Psoas muscle (tissue), 7 donors: ENCODE measurements at regions not wholly inside any gene's neighbourhood (a gene's known extent, or its start where the extent isn't known, plus 50 kb on each side); places are given as distances from the start of the nearest gene placed in this dataset.

Experiments used
- ATAC-seq, 4 donors: fragments of 200-7000 bp; cut with Tn5 transposase; one replicate each; pipeline ENCODE4 v1.9.1; 2020; ENCODE audit warnings: moderate library complexity in 3 of 4, mild to moderate bottlenecking in 2 of 4
- DNase-seq, 2 donors: peaks; one replicate each; pipeline ENCODE4 v3.0.0-alpha.2; 2020
- H3K27ac ChIP-seq: fragments of 200-600 bp; one replicate; pipeline ENCODE4 v1.8.0; 2022
- H3K27me3 ChIP-seq, 3 donors: fragments of 200-600 bp in 1 of 3; one replicate each; pipeline versions ENCODE4 v1.6.1 to v1.8.0; 2013 to 2022; ENCODE audit warnings: low read length in 2 of 3, mild to moderate bottlenecking in 2 of 3, moderate library complexity in 1 of 3; ENCODE audit not compliant: insufficient read depth in 3 of 3
- H3K36me3 ChIP-seq, 2 donors: fragments of 200-600 bp in 1 of 2; one replicate each; pipeline versions ENCODE4 v1.6.1 to v1.8.0; 2013 to 2022; ENCODE audit warnings: low read depth in 1 of 2, mild to moderate bottlenecking in 1 of 2, moderate library complexity in 1 of 2; ENCODE audit not compliant: insufficient read depth in 1 of 2
- H3K4me1 ChIP-seq: fragments of 200-600 bp; one replicate; pipeline ENCODE4 v1.8.0; 2022
- H3K4me3 ChIP-seq: fragments of 200-600 bp; one replicate; pipeline ENCODE4 v1.8.0; 2022; ENCODE audit warnings: mild to moderate bottlenecking
- H3K9me3 ChIP-seq: fragments of 200-600 bp; one replicate; pipeline ENCODE4 v1.8.0; 2022
- WGBS, 3 donors: extraction: QIAGEN DNeasy Blood & Tissue Kit; methylation state at CpG; one replicate each; pipeline versions ENCODE4 v1.1.6 to v1.1.7; 2013; 5-methylcytosine and 5-hydroxymethylcytosine counted together
- intact Hi-C, 2 donors: fragments of 100-400 bp; cut with DNase I; formaldehyde crosslinking; loops; one replicate each; pipeline versions ENCODE4 v1.11.0 to v1.14.2; 2022
- TF ChIP-seq, protein P1 (sequence below): fragments of 200-600 bp; IDR thresholded peaks from one replicate; pipeline ENCODE4 v1.8.0; 2022; ENCODE audit warnings: antibody characterized with exemption
- donor health status: healthy with polysubstance abuse.
- donor health status: DM: no; HTN: no; CAD: no; lungs with moderate emphysema.
- donor health status: Bipolar disorder and iron deficiency.
- donor health status: healthy.
- donor health status: DM: yes; HTN: yes; CAD: no.
- donor health status: DM: no; HTN: no; CAD: no.
- donor health status: DM: yes; HTN: yes; CAD: no.

GRCh38 chrX:78603908-78604307, 55.2 kb downstream of the RTL3 start:
- Histone ChIP-seq H3K27me3 (no peaks in the 10 kb centered on the region), H3K4me3 (no peak overlapping the region), H3K36me3 (no peaks in the 10 kb centered on the region), H3K4me1 (no peaks in the 10 kb centered on the region), H3K27ac (no peak overlapping the region), H3K9me3 (peaks cover 6% of the 10 kb centered on the region)
- ATAC-seq (no peak), DNase-seq (no peak)
- intact Hi-C loops, result no loop called here
- TF ChIP-seq, protein P1, sequence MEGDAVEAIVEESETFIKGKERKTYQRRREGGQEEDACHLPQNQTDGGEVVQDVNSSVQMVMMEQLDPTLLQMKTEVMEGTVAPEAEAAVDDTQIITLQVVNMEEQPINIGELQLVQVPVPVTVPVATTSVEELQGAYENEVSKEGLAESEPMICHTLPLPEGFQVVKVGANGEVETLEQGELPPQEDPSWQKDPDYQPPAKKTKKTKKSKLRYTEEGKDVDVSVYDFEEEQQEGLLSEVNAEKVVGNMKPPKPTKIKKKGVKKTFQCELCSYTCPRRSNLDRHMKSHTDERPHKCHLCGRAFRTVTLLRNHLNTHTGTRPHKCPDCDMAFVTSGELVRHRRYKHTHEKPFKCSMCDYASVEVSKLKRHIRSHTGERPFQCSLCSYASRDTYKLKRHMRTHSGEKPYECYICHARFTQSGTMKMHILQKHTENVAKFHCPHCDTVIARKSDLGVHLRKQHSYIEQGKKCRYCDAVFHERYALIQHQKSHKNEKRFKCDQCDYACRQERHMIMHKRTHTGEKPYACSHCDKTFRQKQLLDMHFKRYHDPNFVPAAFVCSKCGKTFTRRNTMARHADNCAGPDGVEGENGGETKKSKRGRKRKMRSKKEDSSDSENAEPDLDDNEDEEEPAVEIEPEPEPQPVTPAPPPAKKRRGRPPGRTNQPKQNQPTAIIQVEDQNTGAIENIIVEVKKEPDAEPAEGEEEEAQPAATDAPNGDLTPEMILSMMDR, result no peak
- 34 to 50% (median 40%) methylated on average over 2 of the region's 2 CpGs for WGBS, 3 donors

DNA sequence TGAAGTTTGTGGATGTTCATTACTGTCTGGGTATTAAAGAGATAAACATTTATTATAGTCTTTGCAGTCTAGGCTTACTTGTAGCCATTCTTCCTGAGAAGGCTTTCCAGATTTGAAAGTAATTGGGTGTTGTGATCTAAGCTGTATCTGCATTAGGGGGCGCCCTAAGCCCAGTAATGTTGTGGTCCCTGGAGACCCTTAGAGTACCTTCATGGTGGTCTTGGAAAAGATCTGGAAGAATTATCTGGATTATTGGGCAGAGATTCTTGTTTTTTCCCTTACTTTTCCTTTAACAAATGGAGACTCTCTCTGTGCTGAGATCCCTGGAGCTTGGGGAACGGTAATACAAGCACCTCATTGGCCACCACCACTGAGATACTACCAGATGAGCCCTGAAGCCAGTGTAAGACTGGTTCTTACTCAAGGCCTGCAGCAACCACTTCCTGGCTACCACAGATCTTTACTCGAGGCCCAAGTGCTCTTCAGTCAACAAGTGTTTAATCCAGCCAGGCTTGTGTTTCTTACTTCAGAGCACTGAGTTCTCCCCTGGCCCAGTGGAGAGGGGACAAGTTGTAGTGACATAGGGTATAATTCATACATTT, 63.1 kb downstream of the RTL3 start:
- Histone ChIP-seq H3K4me3 (no peak overlapping the region), H3K27ac (no peak overlapping the region), H3K4me1 (no peaks in the 10 kb centered on the region), H3K9me3 (no peaks in the 10 kb centered on the region), H3K27me3 (peaks cover 0 to 5% (median 0%) of the 10 kb centered on the region in 3 donors), H3K36me3 (no peaks in the 10 kb centered on the region)
- intact Hi-C loops, result no loop called here
- no peak for DNase-seq
- WGBS, 3 donors, result 29 to 59% (median 47%) methylated on average over 3 of the region's 3 CpGs
- TF ChIP-seq, protein P1, result no peak
- ATAC-seq, result no peak

DNA sequence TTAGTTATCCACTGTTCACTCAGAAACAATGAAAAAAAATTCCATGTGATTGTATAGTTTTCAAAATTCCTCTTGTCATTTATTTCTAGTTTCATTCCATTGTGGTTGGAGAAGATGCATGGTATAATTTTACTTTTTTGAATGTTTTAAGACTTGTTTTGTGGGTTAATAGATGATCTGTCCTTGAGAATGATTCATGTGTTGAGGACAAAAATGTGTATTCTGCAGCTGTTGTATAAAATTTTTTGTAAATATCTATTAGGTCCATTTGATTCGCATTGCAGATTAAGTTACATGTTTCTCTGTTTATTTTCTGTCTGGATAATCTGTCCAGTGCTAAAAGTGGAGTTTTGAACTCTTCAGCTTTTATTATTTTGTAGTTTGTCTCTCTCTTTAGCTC, 65.4 kb downstream of the RTL3 start:
- peaks cover 0 to 5% (median 0%) of the 10 kb centered on the region in 3 donors for H3K27me3 ChIP-seq
- no peak overlapping the region for H3K4me3 ChIP-seq
- intact Hi-C loops, result no loop called here
- H3K4me1 ChIP-seq, result no peaks in the 10 kb centered on the region
- no peaks in the 10 kb centered on the region for H3K36me3 ChIP-seq
- DNase-seq (no peak), ATAC-seq (no peak)
- TF ChIP-seq, protein P1, result no peak
- 10 to 58% (median 26%) methylated on average over 1 of the region's 1 CpG for WGBS, 3 donors
- H3K27ac ChIP-seq, result no peak overlapping the region
- H3K9me3 ChIP-seq, result no peaks in the 10 kb centered on the region

GRCh38 chrX:78592030-78592429, 67.1 kb downstream of the RTL3 start:
- TF ChIP-seq, protein P1, result no peak
- no peak for DNase-seq
- H3K36me3 ChIP-seq, result no peaks in the 10 kb centered on the region
- peaks cover 7% of the 10 kb centered on the region for H3K9me3 ChIP-seq
- no peak for ATAC-seq
- no peak overlapping the region for H3K4me3 ChIP-seq
- no peak overlapping the region for H3K27ac ChIP-seq
- intact Hi-C loops, result no loop called here
- no peaks in the 10 kb centered on the region for H3K4me1 ChIP-seq
- 77 to 90% (median 89%) methylated on average over 2 of the region's 2 CpGs for WGBS, 3 donors
- H3K27me3 ChIP-seq, result peaks cover 0 to 5% (median 0%) of the 10 kb centered on the region in 3 donors

GRCh38 chrX:78574306-78574705, 84.8 kb downstream of the RTL3 start:
- TF ChIP-seq, protein P1, result no peak
- H3K9me3 ChIP-seq, result no peaks in the 10 kb centered on the region
- no peaks in the 10 kb centered on the region for H3K36me3 ChIP-seq
- no peak overlapping the region for H3K4me3 ChIP-seq
- 36 to 64% (median 55%) methylated on average over 3 of the region's 3 CpGs for WGBS, 3 donors
- peaks cover 0 to 4% (median 0%) of the 10 kb centered on the region in 3 donors for H3K27me3 ChIP-seq
- no peak overlapping the region for H3K27ac ChIP-seq
- intact Hi-C loops, result no loop called here
- no peak for DNase-seq
- no peaks in the 10 kb centered on the region for H3K4me1 ChIP-seq
- ATAC-seq, result no peak
